ENCODE measurements at regions not wholly inside any gene's neighbourhood (a gene's known extent, or its start where the extent isn't known, plus 50 kb on each side); places are given as distances from the start of the nearest gene placed in this dataset.

DNA sequence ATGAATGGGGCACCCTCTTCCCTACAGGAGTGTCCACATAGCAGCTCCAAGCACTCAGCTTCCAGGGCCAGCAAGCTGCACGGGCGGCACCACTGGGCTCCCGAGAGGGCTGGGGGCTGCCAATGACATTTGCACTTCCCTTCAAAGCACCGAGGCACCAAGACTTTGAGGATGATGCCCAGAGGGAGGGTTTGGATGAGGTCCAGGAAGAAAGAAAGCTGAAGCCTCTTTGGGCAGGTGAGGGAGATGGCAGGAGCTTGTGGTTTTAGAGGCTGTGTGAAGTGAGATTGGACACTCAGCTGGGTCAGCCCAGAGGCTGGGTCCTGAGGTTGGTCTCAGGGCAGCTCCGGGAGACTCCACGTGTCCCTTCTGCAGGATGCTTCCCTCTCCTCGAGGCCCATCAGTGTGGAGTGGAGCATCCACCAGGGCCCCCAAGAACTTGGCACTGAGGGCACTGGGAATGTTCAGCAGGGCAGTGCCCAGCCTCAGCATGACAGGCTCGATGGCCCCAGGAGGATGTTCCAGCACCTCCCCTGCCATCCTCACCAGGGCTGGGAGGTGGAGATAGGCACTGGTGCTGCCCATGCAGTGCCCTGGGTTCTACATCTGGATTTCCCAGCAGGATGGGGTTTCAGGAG is 54.9 kb upstream of the IGFBP3 start:
- TF ChIP-seq GATA2 (IDR thresholded peaks at IDR 0.05; ENCODE audit: low read depth, low read length) = no peak
- TF ChIP-seq GATA3 (IDR thresholded peaks at IDR 0.05; ENCODE audit: low read depth, low read length) = no peak

Data from SH-SY5Y (cell line).